Tibial artery (tissue), 4 donors: ENCODE measurements at regions not wholly inside any gene's neighbourhood (a gene's known extent, or its start where the extent isn't known, plus 50 kb on each side); places are given as distances from the start of the nearest gene placed in this dataset.

Source experiments
- DNase-seq, 2 donors: peaks; one replicate each; pipeline ENCODE4 v3.0.0-alpha.2; 2019
- H3K27ac ChIP-seq, 2 donors: fragments of 200-600 bp; sonication (generic) in 1 of 2; 1 replicate in 1 of 2; 2 replicates in 1 of 2; pipeline ENCODE4 v1.5.1; 2018 to 2019; ENCODE audit warnings: mild to moderate bottlenecking in 1 of 2
- H3K27me3 ChIP-seq, 2 donors: fragments of 200-600 bp; sonication (generic) in 1 of 2; one replicate each; pipeline versions ENCODE4 v1.5.1 to v1.6.0; 2016 to 2019
- H3K36me3 ChIP-seq, 3 donors: fragments of 200-600 bp; sonication (generic) in 2 of 3; one replicate each; pipeline ENCODE4 v1.5.1; 2016 to 2019; ENCODE audit warnings: mild to moderate bottlenecking in 2 of 3
- H3K4me1 ChIP-seq, 4 donors: fragments of 200-600 bp; sonication (generic) in 2 of 4; 1 replicate in 3 of 4; 2 replicates in 1 of 4; pipeline ENCODE4 v1.5.1; 2016 to 2019
- H3K4me3 ChIP-seq, 2 donors: fragments of 200-600 bp; sonication (generic) in 1 of 2; 1 replicate in 1 of 2; 2 replicates in 1 of 2; pipeline ENCODE4 v1.5.1; 2018 to 2019; ENCODE audit warnings: mild to moderate bottlenecking in 2 of 2
- H3K9me3 ChIP-seq, 3 donors: fragments of 200-600 bp; sonication (generic) in 1 of 3; one replicate each; pipeline ENCODE4 v1.5.1; 2016 to 2019
- intact Hi-C: fragments of 100-400 bp; cut with DNase I; formaldehyde crosslinking; loops from one replicate; pipeline ENCODE4 v1.15.0; 2023; ENCODE audit warnings: low total_unique reads
- TF ChIP-seq, protein P1 (sequence below), 2 experiments: fragments of 200-600 bp in 1 of 2; fragments of 450-650 bp in 1 of 2; IDR thresholded peaks; one replicate each; pipeline ENCODE4 v1.5.1; 2017 to 2019; ENCODE audit warnings: antibody characterized with exemption in 2 of 2, mild to moderate bottlenecking in 1 of 2, moderate library complexity in 1 of 2

DNA sequence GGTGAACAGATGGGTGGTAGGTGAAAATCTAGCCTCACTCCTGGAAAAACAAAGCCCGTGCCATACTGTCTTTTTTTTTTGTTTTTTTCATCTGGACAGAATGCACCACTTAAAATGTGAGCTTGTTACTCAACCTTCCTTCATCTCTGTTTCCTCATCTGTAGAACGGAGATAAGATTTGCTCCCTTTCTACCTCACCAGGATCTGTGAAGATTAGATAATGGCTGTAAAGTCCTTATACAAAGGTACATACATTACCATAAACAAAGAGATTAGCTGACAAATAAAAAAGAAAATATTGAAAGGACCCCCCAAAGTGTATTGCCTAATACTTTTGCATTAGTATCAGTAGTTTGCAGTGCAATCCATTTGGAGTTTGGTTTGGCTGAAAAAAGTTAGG, 75.4 kb upstream of the ZEB2 start:
- H3K27ac ChIP-seq = no peak overlapping the region
- intact Hi-C loops = no loop called here
- TF ChIP-seq, protein P1, sequence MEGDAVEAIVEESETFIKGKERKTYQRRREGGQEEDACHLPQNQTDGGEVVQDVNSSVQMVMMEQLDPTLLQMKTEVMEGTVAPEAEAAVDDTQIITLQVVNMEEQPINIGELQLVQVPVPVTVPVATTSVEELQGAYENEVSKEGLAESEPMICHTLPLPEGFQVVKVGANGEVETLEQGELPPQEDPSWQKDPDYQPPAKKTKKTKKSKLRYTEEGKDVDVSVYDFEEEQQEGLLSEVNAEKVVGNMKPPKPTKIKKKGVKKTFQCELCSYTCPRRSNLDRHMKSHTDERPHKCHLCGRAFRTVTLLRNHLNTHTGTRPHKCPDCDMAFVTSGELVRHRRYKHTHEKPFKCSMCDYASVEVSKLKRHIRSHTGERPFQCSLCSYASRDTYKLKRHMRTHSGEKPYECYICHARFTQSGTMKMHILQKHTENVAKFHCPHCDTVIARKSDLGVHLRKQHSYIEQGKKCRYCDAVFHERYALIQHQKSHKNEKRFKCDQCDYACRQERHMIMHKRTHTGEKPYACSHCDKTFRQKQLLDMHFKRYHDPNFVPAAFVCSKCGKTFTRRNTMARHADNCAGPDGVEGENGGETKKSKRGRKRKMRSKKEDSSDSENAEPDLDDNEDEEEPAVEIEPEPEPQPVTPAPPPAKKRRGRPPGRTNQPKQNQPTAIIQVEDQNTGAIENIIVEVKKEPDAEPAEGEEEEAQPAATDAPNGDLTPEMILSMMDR (IDR thresholded peaks at IDR 0.05) = no peak
- H3K4me3 ChIP-seq = no peak overlapping the region
- H3K4me1 ChIP-seq = peaks cover 0 to 11% (median 5%) of the 10 kb centered on the region in 4 donors
- no peaks in the 10 kb centered on the region for H3K27me3 ChIP-seq
- no peaks in the 10 kb centered on the region for H3K36me3 ChIP-seq
- no peak for DNase-seq
- H3K9me3 ChIP-seq = no peaks in the 10 kb centered on the region

DNA sequence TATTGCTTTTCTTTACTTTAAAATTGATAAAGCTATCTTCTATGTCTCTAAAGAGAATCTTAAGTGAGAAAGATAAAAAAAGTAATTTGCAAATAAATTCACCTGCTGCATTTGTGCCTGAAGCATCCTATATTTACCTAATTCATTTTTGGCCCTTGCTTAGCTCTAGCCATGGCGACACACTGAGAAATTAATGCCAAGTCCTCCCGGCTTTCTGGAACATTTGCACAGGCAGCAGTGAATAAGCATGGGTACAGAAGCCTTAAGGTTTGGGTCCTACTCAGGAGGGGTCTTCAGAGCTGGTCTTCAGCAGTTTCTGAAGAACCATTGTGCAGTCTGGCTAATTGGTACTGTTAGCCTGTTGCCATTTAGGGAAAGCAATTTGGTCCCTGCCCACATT, 73.9 kb upstream of the ZEB2 start:
- H3K27ac ChIP-seq = no peak overlapping the region
- no peaks in the 10 kb centered on the region for H3K9me3 ChIP-seq
- no peak for DNase-seq

DNA sequence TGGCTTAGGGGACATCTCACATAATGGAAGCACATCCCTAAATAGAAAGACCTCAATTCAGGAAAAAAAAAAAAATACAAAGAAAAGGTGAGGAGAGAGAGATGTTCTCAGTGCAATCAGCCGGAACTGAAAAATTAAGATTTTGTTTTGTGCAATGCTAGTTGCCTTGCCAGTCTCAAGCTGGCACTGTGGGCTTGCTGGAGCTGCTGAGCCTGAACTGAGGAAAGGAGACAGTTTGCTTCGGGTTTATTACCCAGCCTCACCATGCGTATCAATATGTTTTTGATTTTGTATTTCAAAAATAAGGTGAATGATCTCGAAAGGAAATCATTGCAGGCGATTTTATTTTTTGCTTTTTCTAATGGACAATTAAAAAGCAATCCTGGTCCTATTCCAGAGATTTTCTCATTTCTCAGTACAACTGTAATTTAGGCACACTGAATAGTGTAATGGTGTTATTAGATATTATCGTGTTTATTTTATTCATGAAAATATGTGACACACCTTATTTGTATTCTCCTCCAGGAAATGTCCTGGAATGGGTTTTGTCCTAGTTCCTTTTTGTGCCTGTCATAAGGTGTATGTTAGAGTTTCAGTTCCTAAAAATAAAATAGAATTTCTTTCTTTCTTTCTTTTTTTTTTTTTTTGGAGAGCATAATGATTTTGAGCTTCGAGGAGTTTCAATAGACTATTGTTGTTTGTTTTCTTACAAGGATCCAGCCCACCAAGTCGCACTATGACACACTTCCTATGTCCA, 72.8 kb upstream of the ZEB2 start:
- DNase-seq = no peak
- Histone ChIP-seq H3K9me3 (no peaks in the 10 kb centered on the region), H3K4me1 (peaks cover 0 to 11% (median 5%) of the 10 kb centered on the region in 4 donors), H3K4me3 (no peak overlapping the region), H3K36me3 (no peaks in the 10 kb centered on the region), H3K27me3 (no peaks in the 10 kb centered on the region), H3K27ac (no peak overlapping the region)
- TF ChIP-seq, protein P1 (IDR thresholded peaks at IDR 0.05) = no peak
- intact Hi-C loops = no loop called here

More for the DNA sequence above, 73.9 kb upstream of the ZEB2 start:
- intact Hi-C loops = no loop called here
- Histone ChIP-seq H3K4me1 (peaks cover 0 to 11% (median 5%) of the 10 kb centered on the region in 4 donors), H3K27me3 (no peaks in the 10 kb centered on the region), H3K4me3 (no peak overlapping the region), H3K36me3 (no peaks in the 10 kb centered on the region)
- TF ChIP-seq, protein P1 (IDR thresholded peaks at IDR 0.05) = no peak

DNA sequence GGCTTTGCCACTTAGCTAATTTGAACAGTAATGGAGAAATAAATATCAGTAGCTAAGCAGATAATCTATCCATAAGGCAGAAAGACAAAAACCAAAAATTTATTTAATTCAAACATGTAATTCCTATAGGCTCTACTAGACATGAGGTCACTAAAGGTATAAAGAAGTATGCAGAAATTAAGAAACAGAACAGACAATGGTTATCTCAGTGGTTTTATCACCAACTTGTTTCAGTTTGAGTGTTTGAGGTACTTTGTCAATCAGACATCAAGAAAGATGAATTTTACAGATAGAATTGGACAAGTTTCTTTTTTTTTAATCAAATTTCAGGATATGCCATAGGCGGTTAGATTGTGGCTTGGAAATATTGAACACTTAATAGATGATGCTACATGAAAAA, 67.4 kb upstream of the ZEB2 start:
- TF ChIP-seq, protein P1 (IDR thresholded peaks at IDR 0.05) = no peak
- Histone ChIP-seq H3K36me3 (no peaks in the 10 kb centered on the region), H3K4me1 (no peaks in the 10 kb centered on the region), H3K9me3 (no peaks in the 10 kb centered on the region), H3K27ac (no peak overlapping the region), H3K4me3 (no peak overlapping the region), H3K27me3 (no peaks in the 10 kb centered on the region)
- intact Hi-C loops = no loop called here
- DNase-seq = no peak

DNA sequence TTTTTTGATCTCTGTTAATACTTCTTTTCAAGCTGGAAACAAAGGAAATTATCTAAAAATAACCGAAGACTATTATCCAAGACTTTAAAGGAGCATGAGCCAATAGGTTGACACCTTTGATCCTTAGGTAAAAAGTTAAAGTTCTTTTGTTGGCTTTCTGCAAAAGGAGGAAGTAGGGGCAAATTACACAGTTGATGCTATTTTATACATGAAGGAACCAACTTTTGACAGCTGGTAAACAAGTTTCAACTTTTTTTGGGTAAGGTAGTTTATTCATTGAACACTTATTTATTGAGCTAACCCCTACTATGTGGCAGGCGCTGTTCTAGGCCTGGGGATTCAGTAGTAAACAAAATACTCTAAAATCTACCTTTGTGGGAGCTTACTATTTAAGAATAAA, 66.6 kb upstream of the ZEB2 start:
- no peak for DNase-seq
- no peak overlapping the region for H3K4me3 ChIP-seq
- H3K27me3 ChIP-seq = no peaks in the 10 kb centered on the region
- H3K36me3 ChIP-seq = no peaks in the 10 kb centered on the region
- H3K4me1 ChIP-seq = no peaks in the 10 kb centered on the region
- no peak overlapping the region for H3K27ac ChIP-seq
- no peaks in the 10 kb centered on the region for H3K9me3 ChIP-seq
- intact Hi-C loops = no loop called here
- TF ChIP-seq, protein P1 (IDR thresholded peaks at IDR 0.05) = no peak
